RWPE1 (cell line): ENCODE measurements at regions not wholly inside any gene's neighbourhood (a gene's known extent, or its start where the extent isn't known, plus 50 kb on each side); places are given as distances from the start of the nearest gene placed in this dataset.

Source experiments
- CTCF ChIA-PET: fragments of 350-600 bp; sonication (Branson Sonifier 250); formaldehyde crosslinking; extraction: SDS; loops from one replicate; lab custom pipeline; 2021; lab: Yijun Ruan, JAX
- POLR2A ChIA-PET: fragments of 400-600 bp; formaldehyde crosslinking; extraction: SDS; loops from one replicate; lab custom pipeline; 2020; ENCODE audit warnings: antibody characterized with exemption; ENCODE audit not compliant: low non-redundant PET; lab: Yijun Ruan, JAX
- DNase-seq: peaks from one replicate; pipeline ENCODE4 v3.0.0; 2012; ENCODE audit warnings: low spot score
- H3K27ac ChIP-seq: fragments of 450-650 bp; 2 replicates; pipeline ENCODE4 v1.5.1; 2017
- TF ChIP-seq, protein P1 (sequence below): fragments of 450-650 bp; conservative IDR thresholded peaks from 2 replicates; pipeline ENCODE4 v1.5.1; 2017; ENCODE audit warnings: low read depth, mild to moderate bottlenecking

DNA sequence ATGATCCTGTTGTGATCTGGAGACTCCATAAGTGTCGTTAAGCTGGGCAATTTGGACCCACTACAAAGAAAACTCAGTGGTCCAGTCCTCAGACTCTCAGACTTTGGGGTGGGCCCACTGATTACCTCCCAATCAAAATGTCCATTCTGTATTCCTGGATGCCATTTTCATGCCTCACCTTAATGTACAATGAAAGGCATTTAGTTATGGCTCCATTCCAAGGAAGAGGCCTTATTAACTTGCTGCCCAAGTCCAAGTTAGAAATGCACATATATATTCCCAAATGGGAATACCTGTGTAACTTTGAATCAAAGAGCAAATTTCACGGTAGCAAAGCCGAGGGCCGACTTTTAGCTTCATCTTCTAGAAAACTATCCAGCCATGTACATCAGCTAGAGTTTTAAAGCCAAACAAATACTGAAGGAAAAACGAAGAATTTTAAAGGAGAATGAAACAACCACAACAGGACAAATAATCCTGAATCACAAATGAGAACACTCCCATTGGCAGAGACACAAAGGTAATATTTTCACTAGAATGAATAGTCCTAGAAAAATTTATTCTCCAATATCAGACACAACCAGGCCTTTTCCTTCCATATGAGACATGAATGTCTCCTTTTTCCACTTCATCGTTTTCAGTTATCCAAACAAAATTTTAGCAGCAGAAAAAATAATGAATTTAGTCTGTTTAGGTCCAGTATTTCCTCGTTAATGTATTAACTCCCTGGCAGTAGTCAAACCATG is 63.7 kb upstream of the HHIP start:
- TF ChIP-seq, protein P1, sequence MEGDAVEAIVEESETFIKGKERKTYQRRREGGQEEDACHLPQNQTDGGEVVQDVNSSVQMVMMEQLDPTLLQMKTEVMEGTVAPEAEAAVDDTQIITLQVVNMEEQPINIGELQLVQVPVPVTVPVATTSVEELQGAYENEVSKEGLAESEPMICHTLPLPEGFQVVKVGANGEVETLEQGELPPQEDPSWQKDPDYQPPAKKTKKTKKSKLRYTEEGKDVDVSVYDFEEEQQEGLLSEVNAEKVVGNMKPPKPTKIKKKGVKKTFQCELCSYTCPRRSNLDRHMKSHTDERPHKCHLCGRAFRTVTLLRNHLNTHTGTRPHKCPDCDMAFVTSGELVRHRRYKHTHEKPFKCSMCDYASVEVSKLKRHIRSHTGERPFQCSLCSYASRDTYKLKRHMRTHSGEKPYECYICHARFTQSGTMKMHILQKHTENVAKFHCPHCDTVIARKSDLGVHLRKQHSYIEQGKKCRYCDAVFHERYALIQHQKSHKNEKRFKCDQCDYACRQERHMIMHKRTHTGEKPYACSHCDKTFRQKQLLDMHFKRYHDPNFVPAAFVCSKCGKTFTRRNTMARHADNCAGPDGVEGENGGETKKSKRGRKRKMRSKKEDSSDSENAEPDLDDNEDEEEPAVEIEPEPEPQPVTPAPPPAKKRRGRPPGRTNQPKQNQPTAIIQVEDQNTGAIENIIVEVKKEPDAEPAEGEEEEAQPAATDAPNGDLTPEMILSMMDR: no peak
- ChIA-PET CTCF (interaction anchor here (0.6 kb wide), 1 partner anchor 33 kb away, joined by 6 read pairs; no protein-coding TSS in a partner anchor), POLR2A (no interaction called here)
- H3K27ac ChIP-seq: no peak overlapping the region
- DNase-seq: peak; percentile 57

- CTCF ChIA-PET: no interaction called here
- no peak overlapping the region for H3K27ac ChIP-seq
- POLR2A ChIA-PET: no interaction called here
- TF ChIP-seq, protein P1: no peak
- no peak for DNase-seq
Observed at GRCh38 chr4:144582975-144583374, 63.0 kb upstream of the HHIP start.

DNA sequence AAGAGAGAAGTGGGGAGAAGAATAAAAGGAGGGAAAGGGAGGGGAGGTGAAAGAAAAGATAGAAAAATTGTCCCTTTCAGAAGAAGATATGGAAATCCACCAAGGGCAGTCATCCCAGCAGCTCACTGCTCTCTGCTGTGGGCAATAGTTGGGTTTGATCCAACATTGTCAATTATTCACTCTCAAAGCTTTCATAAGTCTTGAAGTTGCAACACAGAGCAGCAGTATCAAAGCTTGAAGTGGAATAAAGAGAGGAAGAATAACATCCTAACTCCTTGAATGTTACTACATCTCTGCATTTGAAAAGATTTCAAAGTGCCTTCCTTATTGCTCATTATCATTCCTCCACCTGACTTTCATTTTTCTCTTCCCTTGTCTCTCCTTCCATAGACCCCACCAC is 62.3 kb upstream of the HHIP start:
- TF ChIP-seq, protein P1: no peak
- CTCF ChIA-PET: no interaction called here
- POLR2A ChIA-PET: no interaction called here

DNA sequence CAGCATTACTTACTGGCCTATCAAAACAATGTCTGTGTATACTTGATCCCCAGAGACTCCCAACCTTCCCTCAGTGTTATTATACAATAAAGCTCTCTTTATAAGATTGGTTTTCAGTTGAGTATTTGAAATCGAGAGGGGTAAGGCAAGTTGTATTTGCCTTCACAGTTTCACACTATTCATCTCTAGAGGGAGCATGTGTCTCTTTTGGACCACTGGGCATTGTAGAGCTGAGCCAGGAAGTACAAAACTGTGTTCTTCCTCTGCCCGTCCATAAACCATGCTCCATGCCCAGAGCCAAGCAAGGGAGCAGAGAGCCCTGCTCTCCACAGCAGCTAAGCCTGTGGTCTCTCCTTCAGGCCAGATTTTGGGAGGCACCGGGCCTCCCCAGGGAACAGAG is 61.5 kb upstream of the HHIP start:
- TF ChIP-seq, protein P1: no peak
- ChIA-PET CTCF (no interaction called here), POLR2A (no interaction called here)
- DNase-seq: no peak
- H3K27ac ChIP-seq: no peak overlapping the region

More for the DNA sequence above, 62.3 kb upstream of the HHIP start:
- H3K27ac ChIP-seq: no peak overlapping the region
- no peak for DNase-seq

DNA sequence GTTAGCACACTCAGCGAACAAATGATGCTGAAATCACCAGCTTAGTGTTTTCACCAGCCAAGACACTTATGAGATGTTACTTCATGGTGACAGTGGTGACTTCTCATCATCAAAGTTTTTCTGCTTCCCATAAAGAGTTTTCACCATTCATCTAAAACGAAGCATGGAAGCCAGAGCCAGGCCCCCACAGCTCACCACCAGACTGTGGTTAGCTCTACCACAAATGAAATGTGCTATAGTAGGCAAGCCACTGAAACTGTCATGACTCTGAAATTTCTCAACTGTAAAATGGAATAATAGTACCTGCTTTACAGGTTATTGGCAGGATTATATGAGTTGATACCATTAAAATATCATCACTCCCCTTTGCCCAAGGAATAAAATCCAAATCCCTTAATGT is 56.4 kb upstream of the HHIP start:
- DNase-seq: no peak
- TF ChIP-seq, protein P1: no peak
- no peak overlapping the region for H3K27ac ChIP-seq
- CTCF ChIA-PET: no interaction called here
- POLR2A ChIA-PET: no interaction called here

DNA sequence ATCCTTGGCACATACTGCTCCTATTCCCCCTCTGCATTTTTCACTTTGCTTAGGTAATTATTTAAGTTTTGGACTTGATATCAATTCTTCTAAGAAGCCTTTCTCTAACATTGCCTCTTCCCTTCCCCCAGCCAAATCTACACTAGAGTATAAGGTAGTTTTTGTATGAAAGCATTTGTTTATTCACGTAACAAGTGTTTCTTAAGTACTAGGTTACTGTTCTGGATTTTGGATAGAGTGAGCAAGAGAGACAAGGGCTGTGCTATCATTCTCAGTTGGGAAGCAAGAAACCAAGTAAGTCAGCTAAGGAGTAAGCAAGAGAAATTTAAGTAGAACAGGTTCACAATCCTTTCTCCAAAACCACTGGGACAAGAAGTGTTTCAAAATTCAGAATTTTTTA is 55.9 kb upstream of the HHIP start:
- CTCF ChIA-PET: no interaction called here

More for the DNA sequence above, 55.9 kb upstream of the HHIP start:
- no peak for DNase-seq
- TF ChIP-seq, protein P1: no peak
- POLR2A ChIA-PET: no interaction called here
- no peak overlapping the region for H3K27ac ChIP-seq
